NCI-H2029 treated with DMSO at 0.1 percent for 48 hours (cell line): ENCODE measurements at regions not wholly inside any gene's neighbourhood (a gene's known extent, or its start where the extent isn't known, plus 50 kb on each side); places are given as distances from the start of the nearest gene placed in this dataset.

Experiments
- DNase-seq: peaks from one replicate; lab custom pipeline; 2025; lab: John Stamatoyannopoulos, UW

DNA sequence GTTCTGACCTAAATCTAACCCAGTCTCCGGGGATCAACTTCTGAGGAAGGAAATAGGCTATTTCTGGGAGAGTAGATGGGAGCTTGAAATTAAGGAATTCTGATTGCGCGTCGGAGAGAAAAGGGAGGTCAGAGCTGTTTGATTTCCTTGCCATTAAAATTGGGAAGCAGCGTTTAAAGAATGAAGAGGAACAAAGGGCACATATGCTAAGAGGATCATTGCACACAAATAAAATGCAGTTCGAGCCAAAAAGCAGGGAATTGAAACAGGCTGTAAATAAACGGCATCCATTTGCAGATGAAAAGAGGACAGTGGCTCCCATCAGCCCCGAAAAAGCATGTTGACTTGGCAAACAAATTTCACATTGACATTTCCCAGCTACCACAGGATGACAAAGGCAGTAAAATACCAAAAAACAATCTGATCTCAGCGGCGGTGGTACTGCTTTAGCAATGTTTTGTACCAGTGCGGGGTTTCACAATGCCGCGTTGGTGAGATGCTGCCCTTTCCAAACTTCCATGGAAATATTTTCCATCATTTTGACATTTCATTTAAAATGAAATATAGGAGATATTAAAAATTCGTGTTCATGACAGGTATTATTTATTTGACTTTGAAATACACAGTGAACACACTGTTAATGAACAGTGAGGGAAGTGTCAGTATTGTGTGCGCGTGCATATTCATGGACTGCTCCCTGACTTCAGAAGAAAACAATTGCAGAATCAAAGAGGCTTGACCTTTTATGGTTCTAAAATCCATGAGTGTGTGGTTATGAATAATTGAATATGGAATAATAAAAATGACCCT is 108.8 kb downstream of the SQOR start:
- DNase-seq = no peak

GRCh38 chr15:45744236-45744589 is 109.4 kb downstream of the SQOR start:
- DNase-seq = no peak

DNA sequence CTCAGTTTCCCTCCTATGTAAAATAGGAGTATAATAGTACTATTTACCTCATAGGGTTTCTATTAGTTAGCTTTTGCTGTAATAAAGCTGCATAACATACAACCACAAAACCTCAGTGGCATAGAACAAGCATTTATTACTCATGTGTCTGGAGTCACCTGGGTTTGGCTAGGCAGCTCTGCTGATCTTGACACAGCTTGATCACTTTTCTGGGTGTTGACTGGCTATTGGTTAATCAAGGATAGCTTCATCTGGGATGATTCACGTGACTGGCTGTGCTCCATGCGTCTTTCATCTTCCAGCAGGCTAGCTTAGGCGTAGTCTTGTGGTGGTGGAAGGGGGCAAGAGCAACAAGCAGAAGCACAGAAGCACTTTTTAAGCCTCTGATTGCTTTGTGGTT is 112.6 kb downstream of the SQOR start:
- no peak for DNase-seq

DNA sequence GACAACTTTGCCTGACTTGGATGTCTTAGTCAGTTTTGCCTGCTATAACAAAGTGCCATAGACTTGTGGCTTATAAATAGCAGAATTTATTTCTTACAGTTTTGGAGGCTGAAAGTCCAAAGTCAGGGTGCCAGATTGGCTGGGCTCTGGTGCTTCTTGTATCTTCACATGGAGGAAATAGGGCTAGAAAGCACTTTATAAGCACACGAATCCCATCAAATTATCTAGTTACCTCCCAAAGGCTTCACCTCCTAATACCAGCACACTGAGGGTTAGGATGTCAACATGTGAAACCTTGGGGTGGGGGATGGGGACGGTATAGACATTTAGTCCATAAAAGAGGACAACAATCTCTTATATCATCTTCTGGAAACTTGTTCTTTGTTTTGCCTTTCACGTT is 116.8 kb downstream of the SQOR start:
- no peak for DNase-seq

- no peak for DNase-seq
These were observed 125.1 kb downstream of the SQOR start for GRCh38 chr15:45759936-45760335.

DNA sequence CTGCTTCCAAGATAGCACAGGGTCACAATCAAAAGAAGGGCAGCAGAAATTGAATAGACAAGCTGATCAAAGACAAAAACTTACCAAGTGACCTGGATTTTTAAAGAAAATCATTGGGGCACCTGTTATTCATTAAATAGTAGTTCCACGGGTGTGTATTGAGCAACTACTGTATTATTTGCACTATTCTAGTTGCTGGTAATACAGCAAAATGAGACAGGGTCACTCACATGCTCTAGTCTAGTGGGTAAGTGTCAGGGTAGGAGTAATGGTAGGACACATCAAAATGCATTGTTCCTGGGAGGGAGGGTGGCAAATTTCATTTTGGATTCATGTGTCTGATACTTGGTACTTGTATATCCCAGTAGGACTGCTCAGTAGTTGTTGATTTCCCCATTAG is 127.9 kb downstream of the SQOR start:
- DNase-seq = no peak

DNA sequence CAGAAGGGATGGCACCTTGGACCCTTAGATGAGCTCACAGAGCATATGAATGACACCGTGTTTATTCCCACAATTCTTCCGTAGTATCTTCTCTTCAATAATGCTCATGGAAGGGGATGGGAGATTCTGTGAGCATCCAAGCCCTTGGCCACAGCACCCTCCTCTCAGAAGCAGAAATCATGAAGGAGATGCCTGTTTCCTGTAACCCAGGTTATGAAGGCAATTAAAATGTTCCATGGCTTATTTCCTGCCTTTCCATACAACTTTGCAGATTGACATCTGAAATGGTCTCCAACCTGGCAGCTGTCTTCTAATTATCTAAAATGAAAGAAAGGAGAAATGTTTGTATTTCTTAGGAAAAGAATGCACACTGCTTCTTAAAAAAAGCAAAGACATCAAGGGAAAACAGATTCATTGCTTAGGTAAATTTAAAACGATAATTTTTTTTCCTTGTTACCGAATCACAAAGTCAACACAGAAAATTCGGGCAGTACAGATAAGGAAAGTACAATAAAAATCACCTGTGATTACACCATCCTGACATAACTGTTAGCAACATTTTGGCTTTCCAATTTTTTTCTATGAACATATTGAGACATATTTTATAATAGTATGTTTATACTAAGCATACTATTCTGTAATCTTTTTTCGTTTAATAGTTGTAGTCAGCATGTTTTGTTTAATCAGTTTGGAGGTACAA is 128.5 kb downstream of the SQOR start:
- DNase-seq = no peak

- DNase-seq = no peak
These were observed 138.3 kb downstream of the SQOR start for GRCh38 chr15:45773149-45773548.

DNA sequence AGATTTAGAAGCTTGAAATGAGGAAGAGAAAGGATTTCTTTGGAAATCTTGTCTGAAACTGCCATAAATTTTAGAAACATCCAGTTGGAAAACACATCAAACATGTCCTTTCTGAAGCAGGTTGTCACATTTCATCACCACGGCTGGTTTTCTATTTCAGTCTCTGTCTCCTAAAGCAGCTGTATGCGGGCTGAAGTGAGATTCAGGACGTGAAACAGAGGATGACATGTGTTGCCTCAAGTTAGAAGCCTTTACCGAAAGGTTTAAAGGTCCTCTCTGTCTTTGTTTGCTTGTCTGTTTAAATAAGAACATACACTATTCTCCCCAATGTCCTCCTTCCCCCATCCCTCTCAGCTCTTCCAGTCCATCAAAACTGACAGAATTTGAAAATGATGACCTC is 141.9 kb downstream of the SQOR start:
- DNase-seq = no peak

DNA sequence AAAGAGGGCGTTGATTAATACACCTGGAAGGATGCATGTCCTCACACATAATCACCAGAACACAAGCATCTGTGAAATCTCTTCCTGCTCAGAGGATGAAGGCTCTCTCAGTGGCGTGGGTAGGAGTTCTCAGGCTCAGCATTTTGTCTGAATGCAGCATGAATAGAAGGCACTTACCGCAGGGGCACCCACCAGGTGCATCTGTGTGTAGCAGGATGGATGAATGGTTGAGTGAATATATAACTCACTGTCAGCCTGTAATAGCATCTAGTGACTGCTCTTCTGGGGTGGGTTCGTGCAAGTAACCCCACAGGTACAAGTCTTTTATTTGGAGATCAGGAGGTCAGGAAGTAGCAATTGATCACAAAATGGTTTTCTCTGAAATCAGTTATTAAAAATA is 143.0 kb downstream of the SQOR start:
- DNase-seq = no peak

GRCh38 chr15:45780352-45780751 is 145.5 kb downstream of the SQOR start:
- DNase-seq = no peak

DNA sequence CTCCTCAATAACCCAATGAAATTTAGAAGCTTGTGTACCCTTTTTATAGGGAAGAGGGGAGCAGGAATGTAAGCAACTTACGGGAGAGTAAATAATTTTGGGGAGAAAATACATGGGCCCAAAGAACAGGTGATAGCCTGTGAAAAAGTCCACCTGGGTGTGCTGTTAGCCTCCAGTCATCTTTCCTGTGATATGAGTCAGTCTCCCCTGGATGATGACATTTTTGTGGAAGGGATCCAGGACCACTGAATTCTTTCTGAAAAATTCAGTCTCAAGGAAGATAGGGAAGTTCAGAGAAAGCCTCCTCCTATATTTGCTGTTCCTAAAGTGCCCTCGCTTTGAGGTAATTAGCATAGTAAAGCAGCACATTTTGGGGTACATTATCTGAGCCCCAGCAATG is 149.8 kb downstream of the SQOR start:
- DNase-seq = no peak

DNA sequence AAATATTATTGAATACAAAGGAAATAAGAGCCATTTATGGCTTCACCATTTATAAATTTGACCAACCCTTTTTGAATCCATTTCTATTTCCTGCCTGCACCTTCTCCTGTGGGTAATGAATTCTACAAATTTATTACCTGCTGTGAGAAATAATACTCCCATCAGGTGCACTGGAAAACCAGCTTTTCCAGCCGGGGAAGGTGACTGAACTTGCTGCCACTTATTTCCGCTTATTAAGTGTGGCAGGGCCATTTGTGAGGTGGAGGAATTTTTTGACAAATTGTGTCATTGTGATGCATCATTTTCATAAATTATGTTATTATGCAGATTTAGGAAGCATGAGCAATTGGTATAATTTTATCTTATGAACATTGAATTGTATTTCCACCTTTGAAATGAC is 151.1 kb downstream of the SQOR start:
- no peak for DNase-seq

DNA sequence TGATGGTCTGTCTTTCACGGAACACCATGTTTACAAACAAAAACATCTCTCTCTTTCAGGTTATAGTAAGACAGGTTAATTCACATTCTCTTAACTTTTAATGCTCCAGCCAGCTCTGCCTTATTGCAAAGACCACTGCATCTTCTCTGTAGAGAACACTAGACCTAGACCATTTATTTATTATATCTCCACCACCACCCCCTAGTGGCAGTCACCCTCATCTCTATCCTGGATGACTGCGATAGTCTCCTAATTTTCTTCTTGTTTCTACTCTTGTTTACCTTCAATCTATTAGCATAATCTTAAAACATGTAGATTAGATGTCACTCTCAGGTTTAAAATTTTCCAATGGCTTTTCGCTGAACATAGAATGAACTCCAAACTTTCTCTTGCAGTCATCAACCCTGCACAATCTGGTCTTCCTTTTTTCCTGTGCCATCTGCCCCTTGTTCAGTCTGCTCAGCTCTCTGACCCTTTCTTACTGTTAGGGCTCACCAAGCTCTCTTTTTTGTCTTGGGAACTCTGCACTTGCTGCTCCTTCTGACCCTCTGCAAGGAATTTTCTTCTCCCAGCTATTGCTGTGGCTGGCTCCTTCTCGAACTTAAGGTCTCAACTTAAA is 155.6 kb downstream of the SQOR start:
- no peak for DNase-seq

DNA sequence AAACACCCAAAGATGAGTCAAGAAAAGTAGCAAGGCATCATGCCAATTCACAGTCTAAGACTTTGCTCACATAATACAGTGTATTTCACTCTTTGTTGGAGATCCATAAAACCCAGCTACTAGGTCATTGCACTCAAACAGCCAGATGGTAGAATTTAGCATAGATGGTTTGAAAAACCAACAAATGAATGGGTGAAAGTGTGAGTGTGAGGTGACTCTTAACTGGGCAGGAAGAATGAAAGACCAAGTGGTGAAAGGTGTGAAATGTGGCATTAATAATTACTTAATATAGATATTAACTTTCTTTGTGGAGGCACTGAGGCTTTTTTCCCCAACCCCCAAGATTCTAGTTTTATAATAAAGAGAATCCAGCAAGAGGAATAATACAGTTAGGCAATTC is 159.5 kb downstream of the SQOR start:
- DNase-seq = no peak

GRCh38 chr15:45794712-45795439 is 160.0 kb downstream of the SQOR start:
- peak; percentile 31 for DNase-seq

GRCh38 chr15:45795440-45796069 is 160.7 kb downstream of the SQOR start:
- DNase-seq = peak; percentile 42

GRCh38 chr15:45796433-45796832 is 161.6 kb downstream of the SQOR start:
- no peak for DNase-seq

DNA sequence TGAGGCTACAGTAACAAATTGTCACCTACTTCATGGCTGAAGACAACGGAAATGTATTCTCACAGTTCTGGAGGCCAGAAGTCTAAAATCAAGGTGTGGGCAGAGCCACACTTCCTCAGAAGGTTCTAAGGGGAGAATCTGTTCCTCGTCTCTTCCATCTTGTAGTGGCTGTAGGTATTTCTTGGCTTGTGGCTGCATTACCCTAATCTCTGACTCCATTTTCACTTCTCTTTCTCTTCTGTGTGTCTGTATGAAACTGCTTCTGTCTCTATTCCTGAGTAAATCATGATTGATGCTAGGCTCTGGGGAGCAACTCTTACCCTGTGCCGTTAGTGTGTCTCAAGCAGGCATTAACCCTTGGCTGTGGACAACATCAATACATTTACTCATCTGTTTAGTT is 164.7 kb downstream of the SQOR start:
- no peak for DNase-seq

DNA sequence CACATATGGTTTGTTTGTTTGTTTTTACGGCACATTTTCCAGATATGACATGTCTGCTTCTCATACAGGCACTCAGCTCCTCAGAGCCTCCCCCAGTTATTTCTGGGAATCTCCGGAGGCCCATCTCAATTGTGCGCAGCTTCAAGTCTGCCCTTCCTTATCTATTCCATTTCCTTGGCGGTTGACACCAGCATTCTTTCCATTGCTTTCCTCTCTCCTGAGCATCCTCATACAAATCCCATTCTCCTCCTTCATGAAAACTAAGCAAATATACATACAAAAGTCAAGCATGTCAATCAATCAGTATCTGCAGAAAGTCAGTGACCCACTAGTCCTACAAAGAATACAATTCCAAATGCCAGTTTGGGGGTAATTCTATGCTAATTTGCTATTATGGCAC is 166.7 kb downstream of the SQOR start:
- DNase-seq = no peak

DNA sequence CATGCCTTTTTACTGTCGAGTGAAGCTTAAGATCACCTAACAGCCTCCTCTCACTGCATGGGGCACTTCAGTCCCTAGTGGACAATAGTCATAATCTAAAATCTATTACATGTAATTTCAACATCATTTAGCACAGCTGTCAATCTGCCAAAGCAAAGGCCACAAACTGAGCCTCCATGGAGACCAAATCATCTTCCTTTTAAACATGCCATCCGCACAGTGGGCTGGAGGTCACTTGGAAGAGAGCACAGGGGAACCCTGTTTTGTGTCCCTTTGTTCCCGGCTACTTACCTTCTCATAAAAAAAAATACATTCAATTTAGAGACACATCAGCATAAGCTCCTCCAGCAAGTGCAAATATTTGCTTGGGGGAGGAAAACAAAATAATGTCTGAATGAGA is 167.3 kb downstream of the SQOR start:
- DNase-seq = peak; percentile 74

GRCh38 chr15:45804028-45804427 is 169.2 kb downstream of the SQOR start:
- DNase-seq = no peak
